ENCODE measurements at regions not wholly inside any gene's neighbourhood (a gene's known extent, or its start where the extent isn't known, plus 50 kb on each side); places are given as distances from the start of the nearest gene placed in this dataset.

DNA sequence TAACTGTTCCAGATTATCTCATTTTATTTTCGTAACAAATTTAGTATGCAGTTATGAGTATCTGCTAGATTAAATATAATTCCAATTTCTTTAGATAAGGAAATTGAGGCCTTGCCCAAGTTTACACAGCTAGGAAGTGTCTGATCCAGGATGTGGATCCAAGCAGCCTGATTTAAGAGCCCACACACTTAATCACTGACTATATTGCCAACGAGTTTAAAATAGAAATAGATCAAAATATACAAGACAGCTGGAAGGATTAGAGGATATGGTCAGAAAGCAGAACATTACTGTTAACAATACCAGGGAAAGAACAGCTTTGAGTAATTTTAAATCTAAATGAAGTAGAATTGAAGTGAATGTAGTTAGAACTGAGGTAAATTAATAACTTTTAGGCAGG lies 215.2 kb downstream of the C3orf38 start:
- TF ChIP-seq, protein P1, sequence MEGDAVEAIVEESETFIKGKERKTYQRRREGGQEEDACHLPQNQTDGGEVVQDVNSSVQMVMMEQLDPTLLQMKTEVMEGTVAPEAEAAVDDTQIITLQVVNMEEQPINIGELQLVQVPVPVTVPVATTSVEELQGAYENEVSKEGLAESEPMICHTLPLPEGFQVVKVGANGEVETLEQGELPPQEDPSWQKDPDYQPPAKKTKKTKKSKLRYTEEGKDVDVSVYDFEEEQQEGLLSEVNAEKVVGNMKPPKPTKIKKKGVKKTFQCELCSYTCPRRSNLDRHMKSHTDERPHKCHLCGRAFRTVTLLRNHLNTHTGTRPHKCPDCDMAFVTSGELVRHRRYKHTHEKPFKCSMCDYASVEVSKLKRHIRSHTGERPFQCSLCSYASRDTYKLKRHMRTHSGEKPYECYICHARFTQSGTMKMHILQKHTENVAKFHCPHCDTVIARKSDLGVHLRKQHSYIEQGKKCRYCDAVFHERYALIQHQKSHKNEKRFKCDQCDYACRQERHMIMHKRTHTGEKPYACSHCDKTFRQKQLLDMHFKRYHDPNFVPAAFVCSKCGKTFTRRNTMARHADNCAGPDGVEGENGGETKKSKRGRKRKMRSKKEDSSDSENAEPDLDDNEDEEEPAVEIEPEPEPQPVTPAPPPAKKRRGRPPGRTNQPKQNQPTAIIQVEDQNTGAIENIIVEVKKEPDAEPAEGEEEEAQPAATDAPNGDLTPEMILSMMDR (IDR thresholded peaks at IDR 0.05): no peak
- TF ChIP-seq POLR2A (IDR thresholded peaks at IDR 0.05): no peak
- no peak for TF ChIP-seq POLR2AphosphoS5 (IDR thresholded peaks at IDR 0.05)

Measured in prostate gland (tissue), 2 donors.